HEK293 (cell line): ENCODE measurements at regions not wholly inside any gene's neighbourhood (a gene's known extent, or its start where the extent isn't known, plus 50 kb on each side); places are given as distances from the start of the nearest gene placed in this dataset.

Experiments
- MYNN ChIP-seq: fragments of 450-650 bp; formaldehyde crosslinking; IDR thresholded peaks from 2 replicates; pipeline ENCODE4 v1.5.1; 2016; ENCODE audit warnings: missing biosample characterization, missing genetic modification characterization, borderline replicate concordance
- ZNF114 ChIP-seq: fragments of 450-650 bp; formaldehyde crosslinking; IDR thresholded peaks from 2 replicates; pipeline ENCODE4 v1.5.0; 2017; ENCODE audit warnings: missing biosample characterization, missing genetic modification characterization
- ZNF292 ChIP-seq: fragments of 450-650 bp; formaldehyde crosslinking; IDR thresholded peaks from 2 replicates; pipeline ENCODE4 v1.5.1; 2016; ENCODE audit warnings: low read depth, missing biosample characterization, missing genetic modification characterization, borderline replicate concordance
- ZNF302 ChIP-seq: fragments of 450-650 bp; formaldehyde crosslinking; IDR thresholded peaks from 2 replicates; pipeline ENCODE4 v1.5.1; 2016; ENCODE audit warnings: missing biosample characterization, missing genetic modification characterization, low read depth
- ZNF530 ChIP-seq: fragments of 450-650 bp; formaldehyde crosslinking; IDR thresholded peaks from 2 replicates; pipeline ENCODE4 v1.5.1; 2016; ENCODE audit warnings: low read depth, missing biosample characterization, missing genetic modification characterization
- TF ChIP-seq, protein P1 (sequence below): fragments of 450-650 bp; formaldehyde crosslinking; IDR thresholded peaks from 2 replicates; pipeline ENCODE4 v1.5.1; 2016; ENCODE audit warnings: missing biosample characterization, missing genetic modification characterization
- TF ChIP-seq, protein P2 (sequence below): fragments of 450-650 bp; formaldehyde crosslinking; IDR thresholded peaks from 2 replicates; pipeline ENCODE4 v1.5.1; 2016; ENCODE audit warnings: missing biosample characterization, missing genetic modification characterization
- TF ChIP-seq, protein P3 (sequence below): fragments of 450-650 bp; formaldehyde crosslinking; IDR thresholded peaks from 2 replicates; pipeline ENCODE4 v1.5.1; 2016; ENCODE audit warnings: missing biosample characterization, missing genetic modification characterization, low read depth
- TF ChIP-seq, protein P4 (sequence below): fragments of 450-650 bp; formaldehyde crosslinking; IDR thresholded peaks from 2 replicates; pipeline ENCODE4 v1.5.1; 2016; ENCODE audit warnings: missing biosample characterization, missing genetic modification characterization

DNA sequence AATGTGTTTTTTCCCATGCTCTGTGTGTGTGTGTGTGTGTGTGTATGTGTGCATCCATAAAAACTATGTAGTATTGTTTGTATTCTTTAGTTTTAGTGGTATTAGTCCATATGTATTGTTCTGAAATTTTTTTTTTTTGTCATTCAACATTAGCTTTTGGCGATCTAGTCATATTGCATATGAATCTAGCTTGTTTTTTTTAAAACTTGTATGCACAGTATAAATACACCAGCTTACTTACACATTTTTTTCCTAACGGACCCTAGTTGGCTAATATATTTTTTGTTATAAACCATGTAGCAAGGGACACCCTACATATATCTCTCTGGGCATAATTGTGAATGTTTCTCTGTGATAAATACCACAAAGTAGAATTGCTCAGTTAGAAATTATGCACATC is 359.7 kb downstream of the SRGAP2C start:
- TF ChIP-seq, protein P1, sequence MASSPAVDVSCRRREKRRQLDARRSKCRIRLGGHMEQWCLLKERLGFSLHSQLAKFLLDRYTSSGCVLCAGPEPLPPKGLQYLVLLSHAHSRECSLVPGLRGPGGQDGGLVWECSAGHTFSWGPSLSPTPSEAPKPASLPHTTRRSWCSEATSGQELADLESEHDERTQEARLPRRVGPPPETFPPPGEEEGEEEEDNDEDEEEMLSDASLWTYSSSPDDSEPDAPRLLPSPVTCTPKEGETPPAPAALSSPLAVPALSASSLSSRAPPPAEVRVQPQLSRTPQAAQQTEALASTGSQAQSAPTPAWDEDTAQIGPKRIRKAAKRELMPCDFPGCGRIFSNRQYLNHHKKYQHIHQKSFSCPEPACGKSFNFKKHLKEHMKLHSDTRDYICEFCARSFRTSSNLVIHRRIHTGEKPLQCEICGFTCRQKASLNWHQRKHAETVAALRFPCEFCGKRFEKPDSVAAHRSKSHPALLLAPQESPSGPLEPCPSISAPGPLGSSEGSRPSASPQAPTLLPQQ (tag by site-specific recombination): no peak
- TF ChIP-seq, protein P2, sequence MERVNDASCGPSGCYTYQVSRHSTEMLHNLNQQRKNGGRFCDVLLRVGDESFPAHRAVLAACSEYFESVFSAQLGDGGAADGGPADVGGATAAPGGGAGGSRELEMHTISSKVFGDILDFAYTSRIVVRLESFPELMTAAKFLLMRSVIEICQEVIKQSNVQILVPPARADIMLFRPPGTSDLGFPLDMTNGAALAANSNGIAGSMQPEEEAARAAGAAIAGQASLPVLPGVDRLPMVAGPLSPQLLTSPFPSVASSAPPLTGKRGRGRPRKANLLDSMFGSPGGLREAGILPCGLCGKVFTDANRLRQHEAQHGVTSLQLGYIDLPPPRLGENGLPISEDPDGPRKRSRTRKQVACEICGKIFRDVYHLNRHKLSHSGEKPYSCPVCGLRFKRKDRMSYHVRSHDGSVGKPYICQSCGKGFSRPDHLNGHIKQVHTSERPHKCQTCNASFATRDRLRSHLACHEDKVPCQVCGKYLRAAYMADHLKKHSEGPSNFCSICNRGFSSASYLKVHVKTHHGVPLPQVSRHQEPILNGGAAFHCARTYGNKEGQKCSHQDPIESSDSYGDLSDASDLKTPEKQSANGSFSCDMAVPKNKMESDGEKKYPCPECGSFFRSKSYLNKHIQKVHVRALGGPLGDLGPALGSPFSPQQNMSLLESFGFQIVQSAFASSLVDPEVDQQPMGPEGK (tag by site-specific recombination): no peak
- TF ChIP-seq, protein P3, sequence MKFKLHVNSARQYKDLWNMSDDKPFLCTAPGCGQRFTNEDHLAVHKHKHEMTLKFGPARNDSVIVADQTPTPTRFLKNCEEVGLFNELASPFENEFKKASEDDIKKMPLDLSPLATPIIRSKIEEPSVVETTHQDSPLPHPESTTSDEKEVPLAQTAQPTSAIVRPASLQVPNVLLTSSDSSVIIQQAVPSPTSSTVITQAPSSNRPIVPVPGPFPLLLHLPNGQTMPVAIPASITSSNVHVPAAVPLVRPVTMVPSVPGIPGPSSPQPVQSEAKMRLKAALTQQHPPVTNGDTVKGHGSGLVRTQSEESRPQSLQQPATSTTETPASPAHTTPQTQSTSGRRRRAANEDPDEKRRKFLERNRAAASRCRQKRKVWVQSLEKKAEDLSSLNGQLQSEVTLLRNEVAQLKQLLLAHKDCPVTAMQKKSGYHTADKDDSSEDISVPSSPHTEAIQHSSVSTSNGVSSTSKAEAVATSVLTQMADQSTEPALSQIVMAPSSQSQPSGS (tag by site-specific recombination): no peak
- TF ChIP-seq MYNN (tag by site-specific recombination) (no peak), ZNF302 (tag by site-specific recombination) (no peak), ZNF114 (no peak), ZNF292 (tag by site-specific recombination) (no peak), ZNF530 (tag by site-specific recombination) (no peak)
- TF ChIP-seq, protein P4, sequence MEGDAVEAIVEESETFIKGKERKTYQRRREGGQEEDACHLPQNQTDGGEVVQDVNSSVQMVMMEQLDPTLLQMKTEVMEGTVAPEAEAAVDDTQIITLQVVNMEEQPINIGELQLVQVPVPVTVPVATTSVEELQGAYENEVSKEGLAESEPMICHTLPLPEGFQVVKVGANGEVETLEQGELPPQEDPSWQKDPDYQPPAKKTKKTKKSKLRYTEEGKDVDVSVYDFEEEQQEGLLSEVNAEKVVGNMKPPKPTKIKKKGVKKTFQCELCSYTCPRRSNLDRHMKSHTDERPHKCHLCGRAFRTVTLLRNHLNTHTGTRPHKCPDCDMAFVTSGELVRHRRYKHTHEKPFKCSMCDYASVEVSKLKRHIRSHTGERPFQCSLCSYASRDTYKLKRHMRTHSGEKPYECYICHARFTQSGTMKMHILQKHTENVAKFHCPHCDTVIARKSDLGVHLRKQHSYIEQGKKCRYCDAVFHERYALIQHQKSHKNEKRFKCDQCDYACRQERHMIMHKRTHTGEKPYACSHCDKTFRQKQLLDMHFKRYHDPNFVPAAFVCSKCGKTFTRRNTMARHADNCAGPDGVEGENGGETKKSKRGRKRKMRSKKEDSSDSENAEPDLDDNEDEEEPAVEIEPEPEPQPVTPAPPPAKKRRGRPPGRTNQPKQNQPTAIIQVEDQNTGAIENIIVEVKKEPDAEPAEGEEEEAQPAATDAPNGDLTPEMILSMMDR: no peak
